GM19351 (cell line): ENCODE measurements at regions not wholly inside any gene's neighbourhood (a gene's known extent, or its start where the extent isn't known, plus 50 kb on each side); places are given as distances from the start of the nearest gene placed in this dataset.

Source experiments
- ATAC-seq: cut with Tn5 transposase; IDR thresholded peaks from one replicate; pipeline ENCODE4 v1.9.1; 2021; ENCODE audit warnings: mild to moderate bottlenecking, moderate library complexity; ENCODE audit not compliant: unreplicated experiment

DNA sequence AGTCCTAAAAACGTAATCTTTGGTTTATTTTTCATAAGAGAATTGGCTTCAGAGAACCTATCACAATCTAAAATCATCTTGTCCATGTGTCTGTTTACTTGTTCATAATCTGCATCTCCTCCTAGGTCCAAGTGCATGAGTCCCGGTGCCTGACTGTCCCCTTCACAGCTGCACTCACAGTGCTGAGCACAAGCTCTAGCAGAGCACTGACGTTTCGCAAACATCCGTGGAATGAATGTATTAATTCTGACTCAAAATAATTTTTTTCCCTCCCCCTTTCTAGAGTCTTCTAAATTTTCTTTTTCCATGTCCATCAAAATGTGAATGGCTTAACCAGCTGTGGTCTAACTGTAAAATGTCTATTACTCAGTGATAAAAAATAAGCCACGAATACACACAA, 245.5 kb upstream of the TSHZ3 start:
- no peak for ATAC-seq

DNA sequence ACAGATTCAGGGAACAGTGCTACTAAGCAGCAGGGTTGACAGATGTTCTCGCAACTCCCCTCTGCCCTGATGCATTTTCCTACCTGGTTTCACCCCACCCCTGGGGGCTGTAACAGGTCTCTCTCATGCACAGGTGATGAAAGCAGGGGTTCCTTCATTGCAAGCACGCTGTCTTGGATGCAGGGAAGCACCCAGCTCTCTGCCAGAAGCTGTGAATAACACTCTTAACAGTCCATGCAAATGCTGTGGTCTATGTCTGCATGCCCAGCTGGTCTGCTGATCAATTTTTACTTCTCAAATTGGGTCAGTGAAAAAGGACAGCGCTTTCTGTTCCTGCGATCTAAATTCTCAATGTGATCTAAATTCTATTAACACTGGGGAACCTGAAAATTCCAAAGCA, 246.3 kb upstream of the TSHZ3 start:
- no peak for ATAC-seq

DNA sequence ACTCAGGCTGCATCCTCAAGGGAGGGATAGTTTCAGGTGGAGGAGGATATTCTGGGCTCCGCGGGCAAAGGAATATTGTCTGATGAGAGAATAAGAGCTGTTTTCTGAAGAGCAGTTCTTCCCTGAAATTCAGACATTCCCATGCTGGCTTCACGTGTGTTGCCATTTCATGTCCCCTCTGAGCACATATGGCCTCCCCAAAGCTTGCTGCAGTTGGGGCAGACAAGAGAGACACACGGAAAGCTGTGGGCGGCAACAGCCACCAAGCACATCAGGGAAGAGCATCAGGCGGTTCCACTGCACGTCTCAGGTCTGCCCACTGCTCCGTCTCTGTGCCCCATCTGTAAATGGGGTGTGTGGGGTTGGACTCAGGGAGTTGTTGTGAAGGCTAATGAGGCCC, 247.5 kb upstream of the TSHZ3 start:
- ATAC-seq = no peak

DNA sequence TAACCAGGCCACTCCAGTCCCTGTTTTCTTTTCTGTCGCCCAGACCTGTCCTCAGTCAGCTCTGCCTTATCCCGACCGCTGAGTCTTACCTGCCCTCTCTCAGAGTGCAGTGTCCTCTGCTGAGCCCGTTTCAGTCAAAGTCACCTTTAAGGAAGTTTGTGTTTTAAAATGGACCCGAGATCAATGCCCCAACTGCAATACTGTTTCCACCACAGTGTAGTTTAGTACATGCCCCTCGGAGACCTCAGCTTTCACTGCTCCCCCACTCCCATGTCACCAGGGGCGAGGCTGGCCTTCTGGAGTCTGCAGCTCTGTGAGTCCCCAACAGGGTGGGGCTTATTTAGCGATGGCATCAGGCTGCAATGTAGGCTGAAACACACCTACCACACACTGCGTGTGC, 248.4 kb upstream of the TSHZ3 start:
- no peak for ATAC-seq

DNA sequence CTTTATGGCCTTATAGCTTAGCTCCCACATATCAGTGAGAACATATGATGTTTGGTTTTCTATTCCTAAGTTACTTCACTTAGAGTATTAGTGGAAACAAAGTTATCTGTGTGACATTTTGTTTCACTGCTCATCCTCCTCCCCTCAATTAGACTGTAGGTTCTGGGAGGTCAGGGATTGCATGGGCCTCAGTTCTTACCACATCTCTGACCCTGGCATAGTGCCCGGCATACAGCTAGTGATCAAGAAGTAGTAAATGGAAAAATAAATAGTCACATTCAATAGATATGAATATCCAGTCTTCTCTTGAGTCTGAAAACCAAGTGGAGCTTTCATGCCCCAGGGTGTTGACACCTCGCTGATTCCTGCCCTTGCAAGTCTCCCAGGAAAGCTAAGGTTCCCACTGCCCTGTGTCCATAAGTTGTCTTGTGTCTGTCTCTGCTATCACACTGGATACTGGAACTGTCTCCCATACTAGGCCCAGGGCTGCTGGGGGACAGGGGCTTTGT, 249.5 kb upstream of the TSHZ3 start:
- no peak for ATAC-seq

DNA sequence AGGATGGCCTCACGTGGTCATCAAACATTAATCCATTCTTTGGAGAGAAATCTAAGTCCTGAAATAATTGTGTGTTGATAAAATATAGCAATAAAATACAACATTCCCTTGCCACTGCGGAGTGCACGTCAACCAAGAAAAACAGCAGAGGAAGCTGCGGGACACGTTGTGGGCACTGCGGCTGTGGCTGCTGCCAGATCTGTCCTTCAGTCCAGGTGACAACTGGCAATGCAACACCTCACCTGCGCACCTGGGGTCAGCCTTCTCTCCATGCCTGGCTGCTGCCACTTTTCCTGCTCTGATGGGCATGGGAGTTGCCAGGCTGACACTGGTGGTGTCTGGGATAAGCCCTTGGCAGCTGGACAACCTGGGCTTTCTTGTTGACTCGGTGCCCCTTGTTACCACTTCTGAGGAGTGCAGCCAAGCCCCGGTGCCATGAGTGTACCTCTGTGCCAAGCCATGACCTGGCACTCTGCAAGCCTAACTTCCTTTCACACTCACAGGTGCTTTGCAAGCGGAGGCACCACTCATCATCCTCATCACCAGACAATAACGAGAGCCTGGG, 251.6 kb upstream of the TSHZ3 start:
- ATAC-seq = no peak

DNA sequence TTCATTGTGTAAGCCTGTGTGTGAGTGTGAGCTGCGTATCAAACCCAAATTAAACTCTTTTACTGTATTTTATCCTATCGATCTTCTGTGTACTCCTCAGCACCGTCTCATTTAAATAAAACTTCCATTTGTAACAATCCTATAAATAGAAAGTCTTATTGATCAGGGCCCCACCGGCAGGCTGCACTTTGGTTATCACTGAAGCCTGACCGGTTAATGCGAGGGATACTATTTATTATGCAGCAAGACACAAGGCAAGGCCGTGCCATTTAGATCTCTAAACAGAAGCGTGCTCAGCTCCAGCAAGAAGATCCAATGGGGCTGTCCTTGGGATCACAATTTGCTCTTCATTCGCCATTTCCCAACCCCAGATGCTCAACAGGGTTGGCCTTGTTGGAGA, 252.6 kb upstream of the TSHZ3 start:
- no peak for ATAC-seq

DNA sequence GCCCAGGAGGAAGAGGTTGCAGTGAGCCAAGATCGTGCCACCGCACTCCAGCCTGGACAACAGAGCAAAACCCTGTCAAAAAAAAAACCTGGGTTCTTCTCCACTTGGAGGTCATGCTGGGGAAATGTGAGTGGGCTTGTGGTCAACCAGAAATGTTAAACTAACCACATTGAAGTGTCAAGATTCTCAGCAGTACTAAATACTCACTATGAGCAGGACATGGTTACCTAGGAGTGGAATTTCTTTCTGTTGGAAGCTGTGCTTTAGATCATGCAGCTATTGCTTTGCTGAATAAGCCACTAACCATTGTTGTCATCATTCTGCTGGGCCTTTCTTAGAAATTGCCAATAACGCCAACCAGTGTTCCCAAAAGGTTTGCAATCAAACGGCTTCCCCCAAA, 253.3 kb upstream of the TSHZ3 start:
- ATAC-seq = no peak

DNA sequence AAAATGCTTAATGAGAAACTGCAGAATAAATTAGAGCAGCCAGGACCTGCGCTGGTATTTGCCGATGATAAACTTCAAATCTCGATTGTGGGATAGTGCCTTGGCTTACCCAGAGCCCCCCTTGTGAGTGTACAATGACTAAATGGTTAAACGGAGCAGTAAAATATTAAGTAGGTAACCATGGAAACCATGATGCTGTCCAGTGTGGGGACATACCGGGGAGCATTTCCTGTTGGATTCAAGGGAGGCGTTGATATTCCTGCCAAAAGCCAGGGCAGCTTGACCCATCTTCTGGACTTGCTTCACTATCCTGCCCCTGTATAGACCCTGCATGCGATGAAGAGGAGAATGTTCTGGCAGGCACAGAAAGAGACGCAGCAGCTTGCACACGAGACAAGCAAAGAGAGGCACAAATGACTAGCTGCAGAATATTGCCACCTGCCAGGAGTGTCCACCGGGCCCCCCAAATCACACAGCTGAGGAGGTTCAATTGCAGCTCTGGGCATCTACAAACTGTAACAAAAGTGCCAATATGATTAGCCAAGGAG, 255.3 kb upstream of the TSHZ3 start:
- no peak for ATAC-seq

DNA sequence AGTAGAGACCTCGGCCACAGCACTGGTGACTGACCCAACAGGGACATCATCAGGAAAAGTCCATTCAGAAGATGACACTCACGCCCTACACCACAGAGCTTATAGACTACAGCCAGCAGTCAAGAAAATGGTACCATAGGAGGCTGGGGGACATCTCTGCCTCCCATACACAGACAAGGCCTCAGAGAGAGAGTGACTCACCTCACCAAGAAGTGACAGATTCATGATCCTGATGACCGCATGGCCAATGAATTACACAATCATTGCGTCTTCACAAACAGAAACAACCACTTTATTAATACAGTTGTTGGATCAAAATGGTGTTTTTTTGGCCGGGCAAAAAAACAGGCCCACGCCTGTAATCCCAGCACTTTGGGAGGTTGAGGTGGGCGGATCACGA, 260.8 kb upstream of the TSHZ3 start:
- no peak for ATAC-seq

DNA sequence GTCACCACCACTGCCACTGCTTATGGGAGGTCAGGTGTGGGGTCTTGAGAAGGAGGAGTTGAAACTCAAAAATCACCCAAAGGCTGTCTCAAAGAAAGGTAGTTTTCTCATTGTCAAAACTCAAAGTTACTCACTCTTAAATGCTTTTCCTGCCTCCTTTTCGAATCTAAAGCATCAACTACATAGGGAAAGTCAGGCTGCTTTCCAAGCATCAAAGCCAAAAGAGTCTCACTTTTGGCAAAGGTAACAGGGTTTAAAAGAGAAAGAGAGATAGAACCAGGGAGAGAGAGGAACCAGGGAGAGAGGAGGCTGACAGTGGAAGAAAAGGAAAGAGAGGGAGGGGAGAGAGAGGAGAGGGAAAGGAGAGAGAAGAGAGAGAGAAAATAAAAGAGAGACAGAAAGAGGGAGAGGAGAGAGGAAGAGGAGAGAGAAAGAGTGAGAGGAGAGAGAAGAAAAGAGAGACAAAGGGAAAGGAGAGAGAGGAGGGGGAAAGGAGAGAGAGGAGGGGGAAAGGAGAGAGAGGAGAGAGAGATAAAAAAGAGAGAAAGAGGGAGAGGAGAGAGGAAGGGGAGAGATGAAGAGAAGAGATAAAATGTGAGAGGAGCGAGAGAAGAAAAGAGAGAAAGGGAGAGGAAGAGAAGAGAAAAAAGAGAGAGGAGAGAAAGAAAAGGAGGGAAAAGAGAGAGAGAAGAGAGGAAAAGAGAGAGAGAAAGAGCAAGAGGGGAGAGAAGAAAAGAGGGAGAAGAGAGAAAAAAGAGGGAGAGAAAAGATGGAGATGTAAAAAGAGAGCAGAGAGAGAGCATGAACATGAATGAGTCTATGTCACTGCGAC, 262.0 kb upstream of the TSHZ3 start:
- ATAC-seq = no peak

DNA sequence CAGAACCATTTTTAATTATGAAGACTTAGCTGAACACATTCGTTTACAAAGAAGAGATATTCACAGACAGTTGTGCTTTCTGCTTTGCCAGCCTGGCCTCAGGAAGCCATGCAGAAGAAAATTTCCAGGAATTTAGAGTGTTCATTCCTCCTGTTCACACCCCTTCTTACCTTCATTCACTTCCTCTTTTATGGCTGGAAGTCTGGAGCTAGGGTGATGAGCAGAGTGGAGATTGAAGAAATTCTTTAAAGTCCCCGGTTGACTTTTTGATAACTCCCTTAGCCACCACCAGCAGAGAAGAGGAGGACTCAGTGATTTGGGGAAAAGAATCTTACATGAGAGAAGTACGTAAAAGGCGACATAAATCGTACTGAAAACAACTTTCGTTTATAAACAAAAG, 263.6 kb upstream of the TSHZ3 start:
- ATAC-seq = no peak

DNA sequence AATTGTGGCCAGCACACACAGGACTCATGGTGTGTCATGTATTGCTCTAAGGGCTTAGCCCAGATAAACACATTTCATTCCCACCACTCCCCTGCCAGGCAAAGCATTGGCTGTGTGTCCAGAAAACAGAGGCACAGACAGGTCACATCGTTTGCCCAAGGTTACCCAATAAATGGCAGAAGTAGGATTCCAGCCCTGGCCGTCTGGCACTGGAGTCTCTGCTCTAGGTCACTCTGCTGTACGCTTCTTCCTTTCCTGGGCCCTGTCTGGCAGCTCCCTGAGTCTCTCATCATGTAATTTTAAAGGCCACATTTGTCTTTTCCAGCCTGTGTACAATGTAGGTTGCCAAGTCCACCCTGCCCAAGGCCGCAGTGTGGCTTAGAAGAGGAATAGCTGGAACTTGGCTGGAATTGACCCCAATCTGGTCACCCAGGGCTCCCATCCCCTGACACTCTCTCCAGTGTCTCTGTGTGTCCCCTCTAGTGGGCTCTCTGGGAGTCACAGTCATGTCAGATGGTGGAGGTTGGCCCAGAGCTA, 264.5 kb upstream of the TSHZ3 start:
- no peak for ATAC-seq

DNA sequence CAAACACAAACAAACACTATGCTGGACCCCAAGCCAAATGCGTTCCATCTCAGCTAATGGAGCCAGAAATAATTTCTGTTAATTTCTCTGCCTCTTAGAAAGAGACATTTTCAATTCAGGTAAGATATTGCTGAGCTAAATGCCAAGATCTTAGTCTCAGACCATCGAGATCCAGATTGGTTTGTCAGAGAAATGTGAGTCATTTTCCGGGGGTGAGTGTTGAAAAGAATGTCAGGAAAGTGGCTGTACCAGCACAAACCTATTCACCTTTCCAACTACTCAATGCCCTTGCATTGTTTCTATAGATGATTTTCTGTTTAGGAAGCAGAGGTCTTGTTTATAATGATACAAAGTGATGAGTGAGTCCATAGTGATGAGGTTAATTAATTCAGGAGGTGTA, 266.8 kb upstream of the TSHZ3 start:
- no peak for ATAC-seq

DNA sequence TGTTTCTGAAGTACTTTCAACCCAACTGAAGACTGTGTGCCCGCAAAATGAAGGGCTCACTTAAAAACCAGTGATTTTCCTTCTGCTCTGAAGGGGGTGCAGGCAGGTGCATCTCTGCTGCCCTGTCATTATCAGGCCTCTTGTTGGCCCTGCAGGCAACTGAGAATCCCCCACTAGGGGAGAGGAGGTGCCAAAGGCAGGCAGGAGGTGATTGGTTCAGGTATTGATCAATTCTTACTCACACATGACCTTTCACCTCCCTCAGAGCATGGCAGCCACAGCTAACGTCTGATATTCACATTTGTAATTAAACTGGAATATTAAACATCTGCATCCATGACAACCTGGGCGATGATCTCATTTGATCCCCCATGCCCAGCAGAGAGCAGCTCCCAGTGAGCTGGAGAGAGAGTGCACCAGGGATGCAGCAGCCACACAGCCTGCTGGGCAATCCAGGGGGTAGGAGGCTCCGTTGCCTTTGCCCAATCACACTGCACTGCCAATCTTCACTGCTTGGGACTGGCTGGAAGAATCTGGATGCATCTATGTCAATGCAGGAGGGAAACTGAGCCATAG, 267.9 kb upstream of the TSHZ3 start:
- no peak for ATAC-seq

DNA sequence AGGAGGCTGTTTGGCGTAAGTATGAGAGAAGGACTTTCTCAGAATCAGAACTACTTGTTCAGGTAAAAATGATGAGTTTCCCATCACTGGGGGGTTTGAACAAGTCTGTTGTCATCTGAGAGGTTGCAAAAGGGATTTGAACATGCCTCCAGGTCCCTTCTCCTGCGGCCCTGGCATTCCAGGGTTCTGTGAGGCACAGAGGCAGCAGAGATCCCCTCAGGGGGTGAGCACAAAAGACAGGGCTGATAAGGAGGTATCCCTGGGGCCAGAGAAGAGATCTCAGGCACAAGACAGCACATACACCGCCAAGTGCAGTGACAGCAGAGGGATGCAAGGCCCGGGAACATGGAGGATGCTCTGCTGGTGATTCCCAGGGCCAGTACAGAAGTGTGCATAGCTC, 275.8 kb upstream of the TSHZ3 start:
- ATAC-seq = no peak

DNA sequence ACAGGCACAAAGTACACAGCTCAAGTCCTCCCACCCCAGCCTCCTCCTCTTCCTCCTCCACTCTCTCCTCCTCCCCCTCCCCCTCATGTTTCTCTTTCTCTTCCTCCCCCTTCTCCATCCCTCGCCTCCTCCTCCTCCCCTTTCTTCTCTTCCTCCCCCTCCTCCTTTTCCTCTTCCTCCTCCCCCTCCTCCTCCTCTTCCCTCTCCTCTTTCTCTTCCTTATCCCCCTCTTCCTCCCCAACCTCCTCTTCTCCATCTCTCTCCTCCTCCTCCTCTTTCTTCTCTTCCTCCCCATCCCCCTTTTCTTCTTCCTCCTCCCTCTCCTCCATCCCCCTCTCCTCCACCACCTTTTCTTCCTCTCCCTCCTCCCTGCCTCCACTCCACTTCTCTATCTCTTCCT, 276.3 kb upstream of the TSHZ3 start:
- ATAC-seq = no peak

DNA sequence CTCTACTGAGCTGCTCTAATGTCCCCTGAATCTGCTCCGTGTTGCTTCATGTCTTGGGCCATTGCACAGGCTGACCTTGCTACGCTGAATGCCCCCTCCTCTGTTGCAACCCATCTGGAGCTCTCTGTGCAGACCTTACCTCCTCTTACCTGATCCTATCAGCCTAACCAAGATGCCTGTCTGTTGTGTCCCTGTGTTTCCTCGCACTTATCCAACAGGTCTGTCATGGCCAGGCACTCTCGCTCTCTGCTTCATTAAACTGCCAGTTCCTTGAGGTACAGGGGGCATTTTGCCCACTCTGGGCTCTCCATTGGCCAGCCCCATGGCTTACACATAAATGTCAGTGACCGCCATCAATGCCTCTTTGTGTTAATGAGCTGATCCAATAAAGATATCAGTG, 277.7 kb upstream of the TSHZ3 start:
- no peak for ATAC-seq

DNA sequence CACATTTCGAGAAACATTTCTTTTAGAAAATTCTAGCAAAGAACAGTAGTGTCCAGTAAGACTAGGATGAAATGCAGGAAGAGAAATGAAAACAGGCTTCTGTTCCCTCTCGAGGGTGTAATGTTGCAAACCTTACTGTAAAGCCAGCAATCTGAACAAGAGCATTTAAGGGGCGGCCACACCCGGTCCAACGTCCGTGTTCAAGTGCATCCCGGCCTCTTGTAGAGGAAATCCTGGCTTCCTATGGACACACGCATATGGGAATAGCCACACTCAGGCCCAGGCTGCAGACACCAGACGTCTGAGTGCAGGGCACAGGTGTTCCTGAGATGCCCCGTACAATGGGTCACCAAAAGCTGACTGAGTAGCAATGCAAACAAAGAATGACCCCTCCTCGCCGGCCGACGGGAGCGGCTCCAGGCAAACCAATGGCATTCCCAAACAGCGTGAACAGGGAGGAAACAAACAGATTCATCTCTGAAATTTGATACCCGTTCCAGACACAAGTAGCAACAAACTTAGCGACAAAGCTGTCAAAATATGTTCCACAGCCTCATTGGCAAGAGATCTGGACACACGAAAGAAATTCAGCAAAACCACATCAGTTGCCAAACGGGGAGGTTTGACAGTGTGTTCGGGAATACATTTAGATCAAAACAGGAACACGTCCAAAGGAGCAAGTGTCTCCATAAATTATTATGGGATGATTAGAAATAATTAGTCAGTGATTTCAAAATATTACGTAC, 278.6 kb upstream of the TSHZ3 start:
- ATAC-seq = no peak

DNA sequence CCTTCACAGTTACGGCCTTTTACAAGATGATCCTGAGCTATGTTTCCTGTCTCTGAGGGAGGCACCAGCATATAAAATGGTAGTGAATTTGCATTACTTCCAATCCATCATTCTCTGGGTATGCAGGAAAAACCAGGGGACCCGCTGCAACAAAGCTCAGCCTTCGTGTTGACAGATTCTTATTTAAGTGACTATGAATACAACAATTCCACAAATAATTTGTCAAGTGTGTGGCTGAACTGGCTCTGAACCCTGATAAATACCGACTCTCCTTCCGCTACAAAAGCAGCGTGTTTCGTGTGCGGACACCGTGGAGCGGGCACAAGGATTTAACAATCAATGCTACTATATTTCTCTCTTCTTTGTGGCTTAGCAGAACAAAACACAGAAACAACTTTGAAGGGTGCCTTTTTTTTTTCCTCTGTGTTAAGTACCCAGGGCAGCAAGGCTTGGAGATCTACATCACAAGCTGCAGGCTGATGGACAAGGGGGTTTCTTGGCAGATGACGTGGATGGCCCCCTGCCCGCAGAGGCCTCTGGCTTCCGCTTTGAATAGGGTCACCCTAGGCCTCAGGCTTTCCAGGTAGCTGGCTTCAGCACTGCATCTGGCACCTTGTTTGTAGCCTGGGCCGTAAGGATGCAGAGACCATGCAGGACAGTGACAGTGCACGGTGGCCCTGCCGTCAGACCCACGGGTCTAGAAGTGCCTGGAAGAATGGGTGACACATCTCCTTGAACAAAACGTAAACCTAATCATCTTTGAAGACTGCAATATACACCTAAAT, 280.5 kb upstream of the TSHZ3 start:
- ATAC-seq = no peak
